HK-2 (cell line): ENCODE measurements at regions not wholly inside any gene's neighbourhood (a gene's known extent, or its start where the extent isn't known, plus 50 kb on each side); places are given as distances from the start of the nearest gene placed in this dataset.

Source experiments
- DNase-seq: peaks from one replicate; pipeline ENCODE4 v3.0.0-alpha.2; 2018; ENCODE audit not compliant: unreplicated experiment

- no peak for DNase-seq
Observed at GRCh38 chrX:99719140-99719539, 690.9 kb downstream of the PCDH19 start.

GRCh38 chrX:99717716-99718115, 692.4 kb downstream of the PCDH19 start:
- no peak for DNase-seq

GRCh38 chrX:99705701-99706100, 704.4 kb downstream of the PCDH19 start:
- DNase-seq, result no peak

GRCh38 chrX:99703473-99703872, 706.6 kb downstream of the PCDH19 start:
- DNase-seq, result no peak

GRCh38 chrX:99698451-99698850, 711.6 kb downstream of the PCDH19 start:
- DNase-seq, result no peak

GRCh38 chrX:99663136-99663535, 746.9 kb downstream of the PCDH19 start:
- no peak for DNase-seq

- DNase-seq, result no peak
Observed at GRCh38 chrX:99654188-99654587, 755.9 kb downstream of the PCDH19 start.

GRCh38 chrX:99653352-99653751, 756.7 kb downstream of the PCDH19 start:
- DNase-seq, result no peak

GRCh38 chrX:99613041-99613440, 797.0 kb downstream of the PCDH19 start:
- DNase-seq, result no peak

GRCh38 chrX:99603091-99603814, 806.8 kb downstream of the PCDH19 start:
- no peak for DNase-seq

GRCh38 chrX:99602107-99602506, 808.0 kb downstream of the PCDH19 start:
- DNase-seq, result no peak

- no peak for DNase-seq
Observed at GRCh38 chrX:99588936-99589335, 821.1 kb downstream of the PCDH19 start.

- no peak for DNase-seq
Observed at GRCh38 chrX:99572711-99573110, 837.4 kb downstream of the PCDH19 start.

GRCh38 chrX:99549381-99549780, 860.7 kb downstream of the PCDH19 start:
- DNase-seq, result no peak

GRCh38 chrX:99522450-99522849, 887.6 kb downstream of the PCDH19 start:
- DNase-seq, result no peak

GRCh38 chrX:99507768-99508167, 902.3 kb downstream of the PCDH19 start:
- DNase-seq, result no peak

GRCh38 chrX:99495453-99495852, 914.6 kb downstream of the PCDH19 start:
- no peak for DNase-seq

- DNase-seq, result no peak
Observed at GRCh38 chrX:99494668-99495067, 915.4 kb downstream of the PCDH19 start.

- DNase-seq, result no peak
Observed at GRCh38 chrX:99480728-99481127, 929.3 kb downstream of the PCDH19 start.

- no peak for DNase-seq
Observed at GRCh38 chrX:99469439-99469838, 940.6 kb downstream of the PCDH19 start.

GRCh38 chrX:99468993-99469392, 941.1 kb downstream of the PCDH19 start:
- DNase-seq, result no peak

- no peak for DNase-seq
Observed at GRCh38 chrX:99461223-99461622, 948.9 kb downstream of the PCDH19 start.

GRCh38 chrX:99445336-99445735, 964.7 kb downstream of the PCDH19 start:
- DNase-seq, result no peak

- no peak for DNase-seq
Observed at GRCh38 chrX:99421796-99422195, 988.3 kb downstream of the PCDH19 start.
